GM12878 (cell line): ENCODE measurements at regions not wholly inside any gene's neighbourhood (a gene's known extent, or its start where the extent isn't known, plus 50 kb on each side); places are given as distances from the start of the nearest gene placed in this dataset.

Source experiments
- ATAC-seq: fragments of 200-7000 bp; cut with Tn5 transposase; 3 replicates; pipeline ENCODE4 v1.9.1; 2020; ENCODE audit warnings: mild to moderate bottlenecking, moderate library complexity
- BruUV-seq: library from RNA; stranded (reverse); fragments of 400-500 nt; replicated peaks from 2 replicates; lab custom pipeline; 2021; lab: Mats Ljungman, UMichigan
- CTCF ChIA-PET: fragments of 300-600 bp; sonication (Branson Sonifier 250); formaldehyde crosslinking; extraction: SDS; loops from one replicate; lab custom pipeline; 2021; ENCODE audit warnings: inconsistent platforms; lab: Yijun Ruan, JAX
- POLR2A ChIA-PET: fragments of 350-600 bp; formaldehyde crosslinking; extraction: SDS; loops from one replicate; lab custom pipeline; 2021; ENCODE audit warnings: inconsistent platforms; lab: Charles Lee
- RAD21 ChIA-PET: fragments of 300-600 bp; sonication (Branson Sonifier 250); formaldehyde crosslinking; loops from one replicate; lab custom pipeline; 2023; ENCODE audit warnings: antibody characterized with exemption; ENCODE audit not compliant: unreplicated experiment; lab: Charles Lee
- SMC1A ChIA-PET: fragments of 300-600 bp; sonication (Branson Sonifier 250); formaldehyde crosslinking; loops from one replicate; lab custom pipeline; 2023; ENCODE audit not compliant: unreplicated experiment, uncharacterized antibody; lab: Charles Lee
- DNase-seq: peaks from one replicate; pipeline ENCODE4 v3.0.0-alpha.2; 2011; ENCODE audit warnings: low read depth, low spot score
- FAIRE-seq: peaks from 3 replicates; lab custom pipeline; 2011; peaks lifted over from hg19 to GRCh38; lab: Jason Lieb, UNC
- H2AFZ ChIP-seq: 2 replicates; pipeline ENCODE4 v1.6.0; 2011; ENCODE audit warnings: low read depth, low read length, control low read depth; ENCODE audit not compliant: control insufficient read depth
- H3K27ac ChIP-seq: 2 replicates; pipeline ENCODE4 v1.5.1; 2011; ENCODE audit warnings: control low read depth; ENCODE audit not compliant: control insufficient read depth, insufficient read depth
- H3K27me3 ChIP-seq, 2 experiments: replicated peaks in 1 of 2; 2 replicates each; pipeline versions ENCODE4 v1.6.0 to v1.6.1; 2011; ENCODE audit warnings: low read length in 1 of 2; ENCODE audit not compliant: control insufficient read depth in 2 of 2, insufficient read depth in 2 of 2
- H3K36me3 ChIP-seq, 2 experiments: 2 replicates each; pipeline ENCODE4 v1.5.1; 2011; ENCODE audit warnings: low read length in 1 of 2; ENCODE audit not compliant: control insufficient read depth in 2 of 2, insufficient read depth in 2 of 2
- H3K4me1 ChIP-seq: 2 replicates; pipeline ENCODE4 v1.6.1; 2011; ENCODE audit warnings: mild to moderate bottlenecking, low read length, moderate library complexity, mixed read lengths; ENCODE audit not compliant: control insufficient read depth, insufficient read depth
- H3K4me2 ChIP-seq: 2 replicates; pipeline ENCODE4 v1.6.0; 2011; ENCODE audit warnings: control low read depth; ENCODE audit not compliant: control insufficient read depth, insufficient read depth
- H3K4me3 ChIP-seq: fragments of 200-600 bp; sonication (generic); 2 replicates; pipeline ENCODE4 v1.5.1; 2016
- H3K79me2 ChIP-seq: 2 replicates; pipeline ENCODE4 v1.6.0; 2011; ENCODE audit warnings: low read length; ENCODE audit not compliant: control insufficient read depth, insufficient read depth
- H3K9ac ChIP-seq: 2 replicates; pipeline ENCODE4 v1.8.0; 2011; ENCODE audit warnings: low read length, control low read depth, mixed read lengths; ENCODE audit not compliant: control insufficient read depth, insufficient read depth
- H3K9me3 ChIP-seq: replicated peaks from 3 replicates; pipeline ENCODE4 v1.5.1; 2011; ENCODE audit warnings: mild to moderate bottlenecking, low read length; ENCODE audit not compliant: control insufficient read depth, insufficient read depth
- H4K20me1 ChIP-seq: 2 replicates; pipeline ENCODE4 v1.6.0; 2011; ENCODE audit not compliant: control insufficient read depth, insufficient read depth
- CHD2 ChIP-seq: IDR thresholded peaks from 2 replicates; pipeline ENCODE4 v1.6.1; 2011; ENCODE audit warnings: low read depth, low read length, improper control_type of control experiment, borderline replicate concordance
- CREM ChIP-seq: IDR thresholded peaks from 2 replicates; pipeline ENCODE4 v1.6.1; 2014; ENCODE audit warnings: antibody characterized with exemption, low read depth
- E2F4 ChIP-seq: IDR thresholded peaks from 2 replicates; pipeline ENCODE4 v1.6.1; 2012; ENCODE audit warnings: low read depth, low read length, improper control_type of control experiment
- EP300 ChIP-seq, 2 experiments: fragments of 150-350 bp in 1 of 2; IDR thresholded peaks; 2 replicates each; pipeline ENCODE4 v1.6.1; 2011 to 2012; ENCODE audit warnings: low read depth in 2 of 2, low read length in 2 of 2, borderline replicate concordance in 1 of 2, improper control_type of control experiment in 1 of 2, inconsistent platforms in 1 of 2; ENCODE audit not compliant: control insufficient read depth in 1 of 2
- NFYB ChIP-seq: IDR thresholded peaks from 2 replicates; pipeline ENCODE4 v1.6.1; 2011; ENCODE audit warnings: low read depth, mild to moderate bottlenecking, low read length, improper control_type of control experiment, moderate library complexity; ENCODE audit not compliant: insufficient read depth
- PBX3 ChIP-seq: IDR thresholded peaks from 2 replicates; pipeline ENCODE4 v1.6.1; 2011; ENCODE audit warnings: mild to moderate bottlenecking, low read depth, low read length, moderate library complexity; ENCODE audit not compliant: insufficient replicate concordance
- POU2F2 ChIP-seq: IDR thresholded peaks from 3 replicates; pipeline ENCODE4 v1.6.1; 2011; ENCODE audit warnings: low read depth, mild to moderate bottlenecking, low read length, borderline replicate concordance
- RBBP5 ChIP-seq: fragments of 200-600 bp; sonication (generic); conservative IDR thresholded peaks from 2 replicates; pipeline ENCODE4 v1.6.1; 2016
- RELB ChIP-seq: fragments of 450-650 bp; IDR thresholded peaks from 2 replicates; pipeline ENCODE4 v1.6.1; 2017; ENCODE audit warnings: low read depth, mild to moderate bottlenecking, moderate library complexity
- RUNX3 ChIP-seq: IDR thresholded peaks from 2 replicates; pipeline ENCODE4 v1.6.1; 2012; ENCODE audit warnings: low read length, inconsistent platforms
- TCF3 ChIP-seq: IDR thresholded peaks from 2 replicates; pipeline ENCODE4 v1.6.1; 2012; ENCODE audit warnings: low read depth, mild to moderate bottlenecking, low read length, borderline replicate concordance; ENCODE audit not compliant: insufficient read depth
- in situ Hi-C: fragments of 300-500 bp; cut with MboI; formaldehyde crosslinking; loops from 9 replicates; pipeline ENCODE4 v1.14.3; 2018; ENCODE audit warnings: mixed read lengths
- intact Hi-C: fragments of 100-400 bp; cut with micrococcal nuclease; formaldehyde crosslinking; loops from one replicate; pipeline ENCODE4 v1.14.2; 2022; ENCODE audit not compliant: unreplicated experiment
- TF ChIP-seq, protein P1 (sequence below): fragments of 450-650 bp; IDR thresholded peaks from 2 replicates; pipeline ENCODE4 v1.6.1; 2017; ENCODE audit warnings: mild to moderate bottlenecking, moderate library complexity
- TF ChIP-seq, protein P2 (sequence below): IDR thresholded peaks from 2 replicates; pipeline ENCODE4 v1.6.1; 2011; ENCODE audit warnings: low read depth, low read length, improper control_type of control experiment, borderline replicate concordance

DNA sequence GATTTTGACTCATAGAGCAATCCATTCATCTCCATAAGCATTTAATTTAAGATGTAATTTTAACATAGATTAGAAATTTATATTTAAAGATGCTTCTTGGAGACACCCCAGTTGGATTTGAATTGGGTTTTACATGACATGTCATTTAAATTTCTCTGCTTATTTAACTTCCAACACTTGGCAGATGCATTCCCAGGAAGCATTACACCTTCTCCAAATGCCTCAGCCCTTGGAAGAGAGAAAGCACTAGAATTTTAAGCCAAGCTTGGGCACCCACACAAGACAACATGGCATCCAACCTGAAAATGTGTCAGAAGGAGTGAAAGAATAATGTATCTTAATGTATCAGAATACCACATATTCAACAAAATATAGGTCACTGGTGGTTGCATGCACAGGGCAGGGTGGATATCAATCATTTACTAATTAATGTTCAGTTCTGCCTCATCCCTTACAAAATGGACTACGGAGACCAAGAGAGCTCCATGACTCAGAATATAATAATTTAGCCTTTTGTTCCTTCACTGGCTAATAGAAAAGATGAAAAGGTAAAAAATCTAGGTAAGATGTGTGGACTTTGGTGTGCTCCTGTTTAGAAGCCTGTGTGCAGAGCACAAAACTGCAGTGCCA lies 541.7 kb upstream of the SORCS1 start (continued):
- TF ChIP-seq E2F4: no peak
- TF ChIP-seq CHD2: no peak
- TF ChIP-seq, all 136 proteins: peak for 0

- intact Hi-C loops (no loop called here), in situ Hi-C loops (no loop called here)
- POLR2A ChIA-PET: no interaction called here
- TF ChIP-seq RELB (no peak), EP300 (IDR thresholded peaks at IDR 0.05; ENCODE audit: borderline replicate concordance in 1 of 2, control insufficient read depth in 1 of 2, low read depth in 2 of 2, low read length in 2 of 2) (no peak), RUNX3 (no peak), NFYB (no peak), CREM (no peak), RBBP5 (no peak), POU2F2 (no peak), TCF3 (no peak), PBX3 (no peak)
- TF ChIP-seq, protein P1, sequence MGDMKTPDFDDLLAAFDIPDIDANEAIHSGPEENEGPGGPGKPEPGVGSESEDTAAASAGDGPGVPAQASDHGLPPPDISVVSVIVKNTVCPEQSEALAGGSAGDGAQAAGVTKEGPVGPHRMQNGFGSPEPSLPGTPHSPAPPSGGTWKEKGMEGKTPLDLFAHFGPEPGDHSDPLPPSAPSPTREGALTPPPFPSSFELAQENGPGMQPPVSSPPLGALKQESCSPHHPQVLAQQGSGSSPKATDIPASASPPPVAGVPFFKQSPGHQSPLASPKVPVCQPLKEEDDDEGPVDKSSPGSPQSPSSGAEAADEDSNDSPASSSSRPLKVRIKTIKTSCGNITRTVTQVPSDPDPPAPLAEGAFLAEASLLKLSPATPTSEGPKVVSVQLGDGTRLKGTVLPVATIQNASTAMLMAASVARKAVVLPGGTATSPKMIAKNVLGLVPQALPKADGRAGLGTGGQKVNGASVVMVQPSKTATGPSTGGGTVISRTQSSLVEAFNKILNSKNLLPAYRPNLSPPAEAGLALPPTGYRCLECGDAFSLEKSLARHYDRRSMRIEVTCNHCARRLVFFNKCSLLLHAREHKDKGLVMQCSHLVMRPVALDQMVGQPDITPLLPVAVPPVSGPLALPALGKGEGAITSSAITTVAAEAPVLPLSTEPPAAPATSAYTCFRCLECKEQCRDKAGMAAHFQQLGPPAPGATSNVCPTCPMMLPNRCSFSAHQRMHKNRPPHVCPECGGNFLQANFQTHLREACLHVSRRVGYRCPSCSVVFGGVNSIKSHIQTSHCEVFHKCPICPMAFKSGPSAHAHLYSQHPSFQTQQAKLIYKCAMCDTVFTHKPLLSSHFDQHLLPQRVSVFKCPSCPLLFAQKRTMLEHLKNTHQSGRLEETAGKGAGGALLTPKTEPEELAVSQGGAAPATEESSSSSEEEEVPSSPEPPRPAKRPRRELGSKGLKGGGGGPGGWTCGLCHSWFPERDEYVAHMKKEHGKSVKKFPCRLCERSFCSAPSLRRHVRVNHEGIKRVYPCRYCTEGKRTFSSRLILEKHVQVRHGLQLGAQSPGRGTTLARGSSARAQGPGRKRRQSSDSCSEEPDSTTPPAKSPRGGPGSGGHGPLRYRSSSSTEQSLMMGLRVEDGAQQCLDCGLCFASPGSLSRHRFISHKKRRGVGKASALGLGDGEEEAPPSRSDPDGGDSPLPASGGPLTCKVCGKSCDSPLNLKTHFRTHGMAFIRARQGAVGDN: no peak
- TF ChIP-seq, protein P2, sequence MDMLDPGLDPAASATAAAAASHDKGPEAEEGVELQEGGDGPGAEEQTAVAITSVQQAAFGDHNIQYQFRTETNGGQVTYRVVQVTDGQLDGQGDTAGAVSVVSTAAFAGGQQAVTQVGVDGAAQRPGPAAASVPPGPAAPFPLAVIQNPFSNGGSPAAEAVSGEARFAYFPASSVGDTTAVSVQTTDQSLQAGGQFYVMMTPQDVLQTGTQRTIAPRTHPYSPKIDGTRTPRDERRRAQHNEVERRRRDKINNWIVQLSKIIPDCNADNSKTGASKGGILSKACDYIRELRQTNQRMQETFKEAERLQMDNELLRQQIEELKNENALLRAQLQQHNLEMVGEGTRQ: no peak
These were observed 537.4 kb upstream of the SORCS1 start for GRCh38 chr10:107701943-107702342.

More at GRCh38 chr10:107701943-107702342, 537.4 kb upstream of the SORCS1 start:
- H3K4me2 ChIP-seq: no peak overlapping the region
- no peaks in the 10 kb centered on the region for H3K79me2 ChIP-seq
- no peak overlapping the region for H3K9ac ChIP-seq
- no peaks in the 10 kb centered on the region for H3K36me3 ChIP-seq
- SMC1A ChIA-PET: interaction anchor here (1.2 to 1.6 kb wide), 3 partner anchors 15 to 48 kb away, joined by 3 to 5 read pairs (median 3); no protein-coding TSS in a partner anchor
- no peak overlapping the region for H2AFZ ChIP-seq
- no peaks in the 10 kb centered on the region for H3K27me3 ChIP-seq
- FAIRE-seq: no peak
- DNase-seq: no peak
- no peaks in the 10 kb centered on the region for H3K4me1 ChIP-seq
- no peaks in the 10 kb centered on the region for H3K9me3 ChIP-seq
- no peak for ATAC-seq
- no peak overlapping the region for H3K4me3 ChIP-seq
- H3K27ac ChIP-seq: no peak overlapping the region
- CTCF ChIA-PET: interaction anchor here (1.7 kb wide), 1 partner anchor 14 kb away, joined by 5 read pairs; no protein-coding TSS in a partner anchor
- no peaks in the 10 kb centered on the region for H4K20me1 ChIP-seq
- RAD21 ChIA-PET: no interaction called here
- BruUV-seq: no TSS peak
